SK-N-SH treated with all-trans-retinoic acid at 6 μM for 48 hours (cell line): ENCODE measurements at regions not wholly inside any gene's neighbourhood (a gene's known extent, or its start where the extent isn't known, plus 50 kb on each side); places are given as distances from the start of the nearest gene placed in this dataset.

Experiments
- ATAC-seq: fragments of 200-7000 bp; cut with Tn5 transposase; 3 replicates; pipeline ENCODE4 v1.9.1; 2020; ENCODE audit warnings: mild to moderate bottlenecking, moderate library complexity
- ARNTL ChIP-seq: fragments of 450-650 bp; formaldehyde crosslinking; IDR thresholded peaks from 2 replicates; pipeline ENCODE4 v1.5.0; 2020; ENCODE audit warnings: low read depth, mild to moderate bottlenecking, moderate library complexity, borderline replicate concordance
- BACH2 ChIP-seq: fragments of 250-450 bp; sonication (Bioruptor Pico); IDR thresholded peaks from 2 replicates; pipeline ENCODE4 v1.9.0; 2021; ENCODE audit warnings: mild to moderate bottlenecking, borderline replicate concordance
- CSDC2 ChIP-seq: fragments of 250-450 bp; sonication (Bioruptor Pico); IDR thresholded peaks from 2 replicates; pipeline ENCODE4 v1.5.0; 2020; ENCODE audit warnings: mild to moderate bottlenecking, moderate library complexity
- ESRRG ChIP-seq: fragments of 250-450 bp; sonication (Bioruptor Pico); IDR thresholded peaks from 2 replicates; pipeline ENCODE4 v1.6.1; 2021; ENCODE audit warnings: mild to moderate bottlenecking
- GLIS3 ChIP-seq: fragments of 250-450 bp; sonication (Bioruptor Pico); IDR thresholded peaks from 2 replicates; pipeline ENCODE4 v1.5.0; 2020; ENCODE audit warnings: mild to moderate bottlenecking, moderate library complexity
- ISL1 ChIP-seq: fragments of 250-450 bp; sonication (Bioruptor Pico); IDR thresholded peaks from 2 replicates; pipeline ENCODE4 v2.1.2; 2022; ENCODE audit warnings: mild to moderate bottlenecking, moderate library complexity
- PATZ1 ChIP-seq: fragments of 250-450 bp; sonication (Bioruptor Pico); IDR thresholded peaks from 2 replicates; pipeline ENCODE4 v1.8.0; 2020; ENCODE audit warnings: mild to moderate bottlenecking, moderate library complexity, borderline replicate concordance
- PPARA ChIP-seq: fragments of 250-450 bp; sonication (Bioruptor Pico); IDR thresholded peaks from 2 replicates; pipeline ENCODE4 v1.5.0; 2020; ENCODE audit warnings: mild to moderate bottlenecking, borderline replicate concordance
- RARB ChIP-seq: fragments of 250-450 bp; sonication (Bioruptor Pico); IDR thresholded peaks from 2 replicates; pipeline ENCODE4 v1.8.0; 2021; ENCODE audit warnings: mild to moderate bottlenecking, moderate library complexity
- SNAI2 ChIP-seq: fragments of 250-450 bp; sonication (Bioruptor Pico); IDR thresholded peaks from 2 replicates; pipeline ENCODE4 v1.5.0; 2020; ENCODE audit warnings: mild to moderate bottlenecking, moderate library complexity
- TCF4 ChIP-seq: fragments of 250-450 bp; sonication (Bioruptor Pico); IDR thresholded peaks from 2 replicates; pipeline ENCODE4 v1.8.0; 2021; ENCODE audit warnings: mild to moderate bottlenecking, moderate library complexity, borderline replicate concordance
- TOX ChIP-seq: fragments of 250-450 bp; sonication (Bioruptor Pico); IDR thresholded peaks from 2 replicates; pipeline ENCODE4 v1.8.0; 2021; ENCODE audit warnings: mild to moderate bottlenecking, moderate library complexity, borderline replicate concordance
- TSHZ2 ChIP-seq: fragments of 250-450 bp; sonication (Bioruptor Pico); IDR thresholded peaks from 2 replicates; pipeline ENCODE4 v1.5.0; 2020; ENCODE audit warnings: mild to moderate bottlenecking, moderate library complexity
- ZC3H10 ChIP-seq: fragments of 250-450 bp; sonication (Bioruptor Pico); IDR thresholded peaks from 2 replicates; pipeline ENCODE4 v1.5.1; 2021; ENCODE audit warnings: mild to moderate bottlenecking, moderate library complexity
- ZFP3 ChIP-seq: fragments of 250-450 bp; sonication (Bioruptor Pico); IDR thresholded peaks from 2 replicates; pipeline ENCODE4 v1.5.0; 2020; ENCODE audit warnings: mild to moderate bottlenecking, moderate library complexity
- ZFP30 ChIP-seq: fragments of 450-650 bp; formaldehyde crosslinking; IDR thresholded peaks from 2 replicates; pipeline ENCODE4 v1.5.0; 2022; ENCODE audit warnings: mild to moderate bottlenecking, moderate library complexity
- ZNF565 ChIP-seq: fragments of 450-650 bp; formaldehyde crosslinking; conservative IDR thresholded peaks from 2 replicates; pipeline ENCODE4 v1.5.0; 2020; ENCODE audit warnings: low read depth, mild to moderate bottlenecking, moderate library complexity
- ZNF70 ChIP-seq: fragments of 450-650 bp; formaldehyde crosslinking; IDR thresholded peaks from 2 replicates; pipeline ENCODE4 v1.5.0; 2020; ENCODE audit warnings: mild to moderate bottlenecking, moderate library complexity
- ZNF8 ChIP-seq: fragments of 450-650 bp; formaldehyde crosslinking; IDR thresholded peaks from 2 replicates; pipeline ENCODE4 v1.5.0; 2020; ENCODE audit warnings: mild to moderate bottlenecking, moderate library complexity
- TF ChIP-seq, protein P1 (sequence below): fragments of 250-450 bp; sonication (Bioruptor Pico); IDR thresholded peaks from 2 replicates; pipeline ENCODE4 v1.8.0; 2021; ENCODE audit warnings: low read depth, mild to moderate bottlenecking, moderate library complexity, borderline replicate concordance
- TF ChIP-seq, protein P2 (sequence below): fragments of 250-450 bp; sonication (Bioruptor Pico); IDR thresholded peaks from 2 replicates; pipeline ENCODE4 v1.5.1; 2021; ENCODE audit warnings: mild to moderate bottlenecking, moderate library complexity

- TF ChIP-seq GLIS3 (CRISPR knock-in tag) (no peak), SNAI2 (no peak), PPARA (CRISPR knock-in tag) (no peak), ZNF70 (CRISPR knock-in tag) (no peak), TOX (CRISPR knock-in tag) (no peak), CSDC2 (CRISPR knock-in tag) (no peak), ZC3H10 (CRISPR knock-in tag) (no peak), PATZ1 (CRISPR knock-in tag) (no peak), ZFP3 (no peak), ZFP30 (CRISPR knock-in tag) (no peak), ARNTL (CRISPR knock-in tag) (no peak)
- no peak for ATAC-seq
Measured at GRCh38 chr7:67794544-67794943, 797.9 kb downstream of the TYW1 start.

DNA sequence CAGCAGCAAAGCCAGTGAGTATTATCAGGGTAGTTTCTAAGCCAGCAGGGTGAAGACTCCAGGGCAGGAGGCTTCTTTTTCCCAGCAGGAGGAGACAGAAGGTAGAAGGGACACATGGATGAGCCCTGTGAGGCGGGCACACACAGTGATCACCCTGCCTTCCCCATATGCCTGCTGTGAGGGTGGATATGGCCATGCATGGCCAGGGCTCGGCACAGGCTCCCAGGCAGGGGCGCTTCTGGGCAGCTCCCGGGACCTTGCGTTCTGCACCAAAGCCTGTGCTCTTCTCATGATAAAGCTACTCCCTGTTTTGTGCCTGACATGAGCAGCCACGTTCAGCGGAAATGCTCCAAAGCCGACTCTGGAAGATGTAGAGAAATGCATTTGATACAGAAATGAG is 807.2 kb downstream of the TYW1 start:
- ATAC-seq, result no peak
- no peak for TF ChIP-seq SNAI2
- TF ChIP-seq, protein P1, sequence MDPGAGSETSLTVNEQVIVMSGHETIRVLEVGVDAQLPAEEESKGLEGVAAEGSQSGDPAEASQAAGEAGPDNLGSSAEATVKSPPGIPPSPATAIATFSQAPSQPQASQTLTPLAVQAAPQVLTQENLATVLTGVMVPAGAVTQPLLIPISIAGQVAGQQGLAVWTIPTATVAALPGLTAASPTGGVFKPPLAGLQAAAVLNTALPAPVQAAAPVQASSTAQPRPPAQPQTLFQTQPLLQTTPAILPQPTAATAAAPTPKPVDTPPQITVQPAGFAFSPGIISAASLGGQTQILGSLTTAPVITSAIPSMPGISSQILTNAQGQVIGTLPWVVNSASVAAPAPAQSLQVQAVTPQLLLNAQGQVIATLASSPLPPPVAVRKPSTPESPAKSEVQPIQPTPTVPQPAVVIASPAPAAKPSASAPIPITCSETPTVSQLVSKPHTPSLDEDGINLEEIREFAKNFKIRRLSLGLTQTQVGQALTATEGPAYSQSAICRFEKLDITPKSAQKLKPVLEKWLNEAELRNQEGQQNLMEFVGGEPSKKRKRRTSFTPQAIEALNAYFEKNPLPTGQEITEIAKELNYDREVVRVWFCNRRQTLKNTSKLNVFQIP, result no peak
- TF ChIP-seq GLIS3 (CRISPR knock-in tag), result no peak
- TF ChIP-seq, protein P2, sequence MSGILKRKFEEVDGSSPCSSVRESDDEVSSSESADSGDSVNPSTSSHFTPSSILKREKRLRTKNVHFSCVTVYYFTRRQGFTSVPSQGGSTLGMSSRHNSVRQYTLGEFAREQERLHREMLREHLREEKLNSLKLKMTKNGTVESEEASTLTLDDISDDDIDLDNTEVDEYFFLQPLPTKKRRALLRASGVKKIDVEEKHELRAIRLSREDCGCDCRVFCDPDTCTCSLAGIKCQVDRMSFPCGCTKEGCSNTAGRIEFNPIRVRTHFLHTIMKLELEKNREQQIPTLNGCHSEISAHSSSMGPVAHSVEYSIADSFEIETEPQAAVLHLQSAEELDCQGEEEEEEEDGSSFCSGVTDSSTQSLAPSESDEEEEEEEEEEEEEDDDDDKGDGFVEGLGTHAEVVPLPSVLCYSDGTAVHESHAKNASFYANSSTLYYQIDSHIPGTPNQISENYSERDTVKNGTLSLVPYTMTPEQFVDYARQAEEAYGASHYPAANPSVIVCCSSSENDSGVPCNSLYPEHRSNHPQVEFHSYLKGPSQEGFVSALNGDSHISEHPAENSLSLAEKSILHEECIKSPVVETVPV (CRISPR knock-in tag), result no peak
- no peak for TF ChIP-seq BACH2 (CRISPR knock-in tag)
- no peak for TF ChIP-seq ISL1 (CRISPR knock-in tag)
- TF ChIP-seq ZC3H10 (CRISPR knock-in tag), result no peak
- TF ChIP-seq PATZ1 (CRISPR knock-in tag), result no peak
- TF ChIP-seq ESRRG (CRISPR knock-in tag), result no peak
- TF ChIP-seq TSHZ2 (CRISPR knock-in tag), result no peak
- TF ChIP-seq ZNF565 (CRISPR knock-in tag), result no peak
- TF ChIP-seq ZFP3, result no peak
- no peak for TF ChIP-seq TOX (CRISPR knock-in tag)
- TF ChIP-seq ZNF70 (CRISPR knock-in tag), result no peak
- no peak for TF ChIP-seq PPARA (CRISPR knock-in tag)
- no peak for TF ChIP-seq ZNF8 (CRISPR knock-in tag)
- no peak for TF ChIP-seq ARNTL (CRISPR knock-in tag)
- TF ChIP-seq CSDC2 (CRISPR knock-in tag), result no peak

DNA sequence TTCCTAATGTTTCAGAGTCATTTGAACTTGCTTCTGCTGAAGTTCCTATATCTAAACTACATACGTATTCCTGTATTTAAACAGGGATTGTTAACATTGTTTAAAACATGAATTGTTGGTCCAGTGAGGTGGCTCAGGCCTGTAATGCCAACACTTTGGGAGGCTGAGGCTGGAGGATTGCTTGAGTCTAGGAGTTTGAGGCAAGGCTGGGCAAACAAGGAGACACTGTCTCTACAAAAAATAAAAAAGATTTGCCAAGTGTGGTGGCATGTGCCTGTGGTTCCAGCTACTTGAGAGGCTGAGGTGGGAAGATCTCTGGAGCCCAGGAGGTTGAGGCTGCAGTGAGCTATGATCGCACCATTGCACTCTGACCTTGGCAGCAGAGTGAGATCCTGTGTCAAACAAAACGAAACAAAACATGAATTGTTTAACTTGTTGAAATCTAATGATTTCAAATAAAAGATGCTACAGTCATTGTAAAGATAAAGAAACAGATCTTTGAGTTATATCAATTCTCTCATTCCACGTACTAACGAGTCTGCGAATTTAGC is 809.4 kb downstream of the TYW1 start:
- no peak for ATAC-seq
- TF ChIP-seq BACH2 (CRISPR knock-in tag), result no peak
- no peak for TF ChIP-seq TCF4 (CRISPR knock-in tag)
- no peak for TF ChIP-seq RARB (CRISPR knock-in tag)
- no peak for TF ChIP-seq GLIS3 (CRISPR knock-in tag)
